IMR-90 (cell line): ENCODE measurements at regions not wholly inside any gene's neighbourhood (a gene's known extent, or its start where the extent isn't known, plus 50 kb on each side); places are given as distances from the start of the nearest gene placed in this dataset.

Experiments
- MXI1 ChIP-seq: IDR thresholded peaks from 2 replicates; pipeline ENCODE4 v1.6.1; 2012; ENCODE audit warnings: low read depth, mild to moderate bottlenecking, low read length, moderate library complexity, borderline replicate concordance
- TF ChIP-seq, protein P1 (sequence below): conservative IDR thresholded peaks from 2 replicates; pipeline ENCODE4 v1.5.1; 2012; ENCODE audit warnings: mild to moderate bottlenecking, low read depth, low read length, improper control_type of control experiment

DNA sequence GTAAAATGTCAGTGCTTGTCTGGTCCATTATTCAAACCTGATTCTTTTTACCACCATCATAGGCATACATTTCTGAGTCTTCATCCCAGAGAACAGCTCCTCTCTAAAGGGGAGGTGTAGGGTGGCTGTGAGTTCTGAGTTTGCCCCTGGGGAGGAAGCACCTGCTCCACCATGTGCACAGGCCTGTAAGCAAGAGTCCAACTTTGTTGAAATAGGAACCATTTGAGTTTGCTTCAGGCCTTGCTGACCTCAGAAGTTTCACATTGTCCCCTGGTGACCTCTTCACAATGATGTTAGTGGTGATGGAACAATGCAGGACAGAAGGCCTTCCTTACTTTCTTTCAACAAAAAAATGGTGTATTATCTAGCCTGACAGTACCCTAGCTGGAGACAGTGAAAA lies 54.6 kb upstream of the TOP3B start:
- no peak for TF ChIP-seq MXI1
- TF ChIP-seq, protein P1, sequence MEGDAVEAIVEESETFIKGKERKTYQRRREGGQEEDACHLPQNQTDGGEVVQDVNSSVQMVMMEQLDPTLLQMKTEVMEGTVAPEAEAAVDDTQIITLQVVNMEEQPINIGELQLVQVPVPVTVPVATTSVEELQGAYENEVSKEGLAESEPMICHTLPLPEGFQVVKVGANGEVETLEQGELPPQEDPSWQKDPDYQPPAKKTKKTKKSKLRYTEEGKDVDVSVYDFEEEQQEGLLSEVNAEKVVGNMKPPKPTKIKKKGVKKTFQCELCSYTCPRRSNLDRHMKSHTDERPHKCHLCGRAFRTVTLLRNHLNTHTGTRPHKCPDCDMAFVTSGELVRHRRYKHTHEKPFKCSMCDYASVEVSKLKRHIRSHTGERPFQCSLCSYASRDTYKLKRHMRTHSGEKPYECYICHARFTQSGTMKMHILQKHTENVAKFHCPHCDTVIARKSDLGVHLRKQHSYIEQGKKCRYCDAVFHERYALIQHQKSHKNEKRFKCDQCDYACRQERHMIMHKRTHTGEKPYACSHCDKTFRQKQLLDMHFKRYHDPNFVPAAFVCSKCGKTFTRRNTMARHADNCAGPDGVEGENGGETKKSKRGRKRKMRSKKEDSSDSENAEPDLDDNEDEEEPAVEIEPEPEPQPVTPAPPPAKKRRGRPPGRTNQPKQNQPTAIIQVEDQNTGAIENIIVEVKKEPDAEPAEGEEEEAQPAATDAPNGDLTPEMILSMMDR: no peak
